ENCODE measurements at regions not wholly inside any gene's neighbourhood (a gene's known extent, or its start where the extent isn't known, plus 50 kb on each side); places are given as distances from the start of the nearest gene placed in this dataset.

GRCh38 chr1:193676996-193677549 lies 490.7 kb upstream of the B3GALT2 start:
- DNase-seq = no peak

- no peak for DNase-seq
These were observed 488.0 kb upstream of the B3GALT2 start for GRCh38 chr1:193674292-193674944.

GRCh38 chr1:193666485-193667083 lies 480.2 kb upstream of the B3GALT2 start:
- DNase-seq = no peak

- no peak for DNase-seq
These were observed 477.6 kb upstream of the B3GALT2 start for GRCh38 chr1:193663965-193664364.

- no peak for DNase-seq
These were observed 475.6 kb upstream of the B3GALT2 start for GRCh38 chr1:193662030-193662429.

- no peak for DNase-seq
These were observed 475.0 kb upstream of the B3GALT2 start for GRCh38 chr1:193661385-193661784.

GRCh38 chr1:193660428-193660827 lies 474.0 kb upstream of the B3GALT2 start:
- DNase-seq = no peak

- no peak for DNase-seq
These were observed 472.3 kb upstream of the B3GALT2 start for GRCh38 chr1:193658691-193659090.

- no peak for DNase-seq
These were observed 471.7 kb upstream of the B3GALT2 start for GRCh38 chr1:193658081-193658480.

GRCh38 chr1:193657552-193657951 lies 471.1 kb upstream of the B3GALT2 start:
- DNase-seq = no peak

- DNase-seq = no peak
These were observed 470.4 kb upstream of the B3GALT2 start for GRCh38 chr1:193656841-193657240.

GRCh38 chr1:193654951-193655735 lies 468.7 kb upstream of the B3GALT2 start:
- DNase-seq = no peak

GRCh38 chr1:193649587-193649986 lies 463.2 kb upstream of the B3GALT2 start:
- no peak for DNase-seq

- no peak for DNase-seq
These were observed 448.5 kb upstream of the B3GALT2 start for GRCh38 chr1:193634876-193635275.

- peak; percentile 3 for DNase-seq
These were observed 448.1 kb upstream of the B3GALT2 start for GRCh38 chr1:193634470-193634869.

- no peak for DNase-seq
These were observed 447.6 kb upstream of the B3GALT2 start for GRCh38 chr1:193633991-193634390.

GRCh38 chr1:193633093-193633492 lies 446.7 kb upstream of the B3GALT2 start:
- DNase-seq = no peak

- no peak for DNase-seq
These were observed 444.9 kb upstream of the B3GALT2 start for GRCh38 chr1:193631306-193631705.

GRCh38 chr1:193629875-193630274 lies 443.5 kb upstream of the B3GALT2 start:
- no peak for DNase-seq

GRCh38 chr1:193626695-193627094 lies 440.3 kb upstream of the B3GALT2 start:
- no peak for DNase-seq

GRCh38 chr1:193625255-193625654 lies 438.8 kb upstream of the B3GALT2 start:
- no peak for DNase-seq

- no peak for DNase-seq
These were observed 433.5 kb upstream of the B3GALT2 start for GRCh38 chr1:193619911-193620310.

GRCh38 chr1:193614817-193615216 lies 428.4 kb upstream of the B3GALT2 start:
- peak; percentile 5 for DNase-seq

- DNase-seq = no peak
These were observed 427.9 kb upstream of the B3GALT2 start for GRCh38 chr1:193614275-193614674.
